ENCODE measurements at regions not wholly inside any gene's neighbourhood (a gene's known extent, or its start where the extent isn't known, plus 50 kb on each side); places are given as distances from the start of the nearest gene placed in this dataset.

GRCh38 chr1:10857687-10858086 lies 61.2 kb upstream of the CASZ1 start:
- H3K4me1 ChIP-seq = no peaks in the 10 kb centered on the region
- DNase-seq (ENCODE audit: low read depth in 1 of 2, low spot score in 1 of 2) (no peak), FAIRE-seq (no peak), ATAC-seq (no peak; a peak in 1 of 6 replicates)
- no peaks in the 10 kb centered on the region; the same call in 2 of the 3 replicates for H3K9me3 ChIP-seq
- no peak overlapping the region for H3K4me3 ChIP-seq
- POLR2A ChIA-PET = no interaction called here
- no peak overlapping the region for H3K4me2 ChIP-seq
- CTCF ChIA-PET = interaction anchor here (1.5 kb wide), 1 partner anchor 32 kb away, joined by 4 read pairs; no protein-coding TSS in a partner anchor
- H3K27ac ChIP-seq = no peak overlapping the region
- 62% methylated on average over 5 of the region's 11 CpGs for WGBS (ENCODE audit: missing lambda C conversion rate)
- TF ChIP-seq POLR2AphosphoS2 (conservative IDR thresholded peaks at IDR 0.05; ENCODE audit: low read length) (no peak), CBX8 (IDR thresholded peaks at IDR 0.05) (no peak), FOXS1 (CRISPR knock-in tag; IDR thresholded peaks at IDR 0.05) (no peak), USF2 (IDR thresholded peaks at IDR 0.05) (no peak), POLR2A (IDR thresholded peaks at IDR 0.05; ENCODE audit: low read length) (no peak), PHF8 (IDR thresholded peaks at IDR 0.05; ENCODE audit: borderline replicate concordance, low read depth) (no peak), ESRRA (IDR thresholded peaks at IDR 0.05; ENCODE audit: borderline replicate concordance, low read length) (no peak), ZNF302 (CRISPR knock-in tag; IDR thresholded peaks at IDR 0.05) (no peak), CTCF (IDR thresholded peaks at IDR 0.05) (no peak), TP53 (CRISPR knock-in tag; IDR thresholded peaks at IDR 0.05) (no peak), BHLHE40 (IDR thresholded peaks at IDR 0.05; ENCODE audit: low read depth, low read length) (no peak), RCOR1 (IDR thresholded peaks at IDR 0.05; ENCODE audit: low read depth, low read length) (no peak), RFX5 (IDR thresholded peaks at IDR 0.05) (no peak), BCL3 (IDR thresholded peaks at IDR 0.05) (no peak), GATA3 (IDR thresholded peaks at IDR 0.05; ENCODE audit: borderline replicate concordance) (no peak), HOXB13 (CRISPR knock-in tag; IDR thresholded peaks at IDR 0.05; ENCODE audit: low read depth) (no peak), EHF (CRISPR knock-in tag; IDR thresholded peaks at IDR 0.05) (no peak)

GRCh38 chr1:10860218-10860617 lies 63.8 kb upstream of the CASZ1 start:
- ATAC-seq (no peak), FAIRE-seq (no peak), DNase-seq (ENCODE audit: low read depth in 1 of 2, low spot score in 1 of 2) (no peak)
- TF ChIP-seq RAD21 (conservative IDR thresholded peaks at IDR 0.05 in 1 of 2, IDR thresholded peaks at IDR 0.05 in 1 of 2) (no peak), RNF2 (IDR thresholded peaks at IDR 0.05; ENCODE audit: borderline replicate concordance, low read depth) (no peak), CBX8 (IDR thresholded peaks at IDR 0.05) (no peak), NFE2L2 (conservative IDR thresholded peaks at IDR 0.05; ENCODE audit: low read length) (no peak), HMGXB4 (CRISPR knock-in tag; IDR thresholded peaks at IDR 0.05; ENCODE audit: borderline replicate concordance) (no peak), HOXB5 (CRISPR knock-in tag; IDR thresholded peaks at IDR 0.05) (no peak), FOSL2 (IDR thresholded peaks at IDR 0.05) (no peak), FOSL2 (CRISPR knock-in tag; IDR thresholded peaks at IDR 0.05) (no peak), PBX3 (IDR thresholded peaks at IDR 0.05) (no peak), PHF8 (IDR thresholded peaks at IDR 0.05; ENCODE audit: borderline replicate concordance, low read depth) (no peak), POLR2AphosphoS2 (conservative IDR thresholded peaks at IDR 0.05; ENCODE audit: low read length) (no peak), ZFP36 (IDR thresholded peaks at IDR 0.05; ENCODE audit: borderline replicate concordance, partially characterized antibody) (no peak), RFX5 (IDR thresholded peaks at IDR 0.05) (no peak), E2F6 (IDR thresholded peaks at IDR 0.05; ENCODE audit: borderline replicate concordance, low read depth) (no peak), MAX (IDR thresholded peaks at IDR 0.05) (no peak), EHMT2 (IDR thresholded peaks at IDR 0.05; ENCODE audit: low read depth) (no peak), POLR2A (IDR thresholded peaks at IDR 0.05; ENCODE audit: low read length) (no peak), ZC3H11A (IDR thresholded peaks at IDR 0.05) (no peak)
- ChIA-PET POLR2A (no interaction called here), CTCF (interaction anchor here (1.7 to 2.1 kb wide), 2 partner anchors 36 to 352 kb away, joined by 4 to 9 read pairs; no protein-coding TSS in a partner anchor)
- Histone ChIP-seq H3K4me1 (no peaks in the 10 kb centered on the region), H3K4me3 (no peak overlapping the region), H3K4me2 (no peak overlapping the region), H3K27ac (no peak overlapping the region), H3K9me3 (no peaks in the 10 kb centered on the region; the same call in 2 of the 3 replicates)
- WGBS (ENCODE audit: missing lambda C conversion rate) = 78% methylated on average over 13 of the region's 13 CpGs
